ENCODE measurements at regions not wholly inside any gene's neighbourhood (a gene's known extent, or its start where the extent isn't known, plus 50 kb on each side); places are given as distances from the start of the nearest gene placed in this dataset.
"Not testable (repeated sequence)": the region's sequence is repeated elsewhere in the genome, so short reads cannot be mapped to it uniquely, and the experiment has no call there.

GRCh38 chr20:12829170-12829569, 179.6 kb upstream of the SPTLC3 start:
- H3K4me3 Mint-ChIP-seq = no peak overlapping the region
- H3K4me1 Mint-ChIP-seq (ENCODE audit: low read depth) = no peaks in the 10 kb centered on the region
- H3K9me3 Mint-ChIP-seq = no peaks in the 10 kb centered on the region
- DNase-seq (no peak), ATAC-seq (no peak)
- no peaks in the 10 kb centered on the region for H3K36me3 Mint-ChIP-seq (ENCODE audit: insufficient read depth)
- H3K27me3 Mint-ChIP-seq (ENCODE audit: low read depth) = no peaks in the 10 kb centered on the region

- H3K4me3 Mint-ChIP-seq = no peak overlapping the region
- no peak for DNase-seq
- H3K27me3 Mint-ChIP-seq (ENCODE audit: low read depth) = no peaks in the 10 kb centered on the region
- no peaks in the 10 kb centered on the region for H3K4me1 Mint-ChIP-seq (ENCODE audit: low read depth)
- no peak for ATAC-seq
- H3K36me3 Mint-ChIP-seq (ENCODE audit: insufficient read depth) = no peaks in the 10 kb centered on the region
- no peaks in the 10 kb centered on the region for H3K9me3 Mint-ChIP-seq
These were observed 174.9 kb upstream of the SPTLC3 start for GRCh38 chr20:12833861-12834260.

- Mint-ChIP-seq H3K9me3 (no peaks in the 10 kb centered on the region), H3K4me3 (no peak overlapping the region), H3K36me3 (ENCODE audit: insufficient read depth) (no peaks in the 10 kb centered on the region), H3K27me3 (ENCODE audit: low read depth) (no peaks in the 10 kb centered on the region), H3K4me1 (ENCODE audit: low read depth) (no peaks in the 10 kb centered on the region)
- no peak for DNase-seq
- ATAC-seq = no peak
These were observed 172.8 kb upstream of the SPTLC3 start for GRCh38 chr20:12835999-12836398.

- Mint-ChIP-seq H3K4me1 (ENCODE audit: low read depth) (no peaks in the 10 kb centered on the region), H3K27me3 (ENCODE audit: low read depth) (no peaks in the 10 kb centered on the region), H3K36me3 (ENCODE audit: insufficient read depth) (no peaks in the 10 kb centered on the region), H3K4me3 (no peak overlapping the region), H3K9me3 (no peaks in the 10 kb centered on the region)
- ATAC-seq = no peak
- DNase-seq = no peak
These were observed 171.1 kb upstream of the SPTLC3 start for GRCh38 chr20:12837646-12838045.

GRCh38 chr20:12838261-12838866, 170.4 kb upstream of the SPTLC3 start:
- no peak for DNase-seq
- Mint-ChIP-seq H3K27me3 (ENCODE audit: low read depth) (no peaks in the 10 kb centered on the region), H3K9me3 (no peaks in the 10 kb centered on the region), H3K4me1 (ENCODE audit: low read depth) (no peaks in the 10 kb centered on the region), H3K36me3 (ENCODE audit: insufficient read depth) (no peaks in the 10 kb centered on the region), H3K4me3 (no peak overlapping the region)
- no peak for ATAC-seq

- DNase-seq (no peak), ATAC-seq (no peak)
- H3K4me3 Mint-ChIP-seq = no peak overlapping the region
- peaks cover 3% of the 10 kb centered on the region for H3K9me3 Mint-ChIP-seq
- no peaks in the 10 kb centered on the region for H3K4me1 Mint-ChIP-seq (ENCODE audit: low read depth)
- H3K36me3 Mint-ChIP-seq (ENCODE audit: insufficient read depth) = no peaks in the 10 kb centered on the region
- no peaks in the 10 kb centered on the region for H3K27me3 Mint-ChIP-seq (ENCODE audit: low read depth)
These were observed 160.9 kb upstream of the SPTLC3 start for GRCh38 chr20:12847872-12848271.

GRCh38 chr20:12849225-12849910, 159.4 kb upstream of the SPTLC3 start:
- DNase-seq (no peak), ATAC-seq (no peak)
- no peaks in the 10 kb centered on the region for H3K4me1 Mint-ChIP-seq (ENCODE audit: low read depth)
- no peak overlapping the region for H3K4me3 Mint-ChIP-seq
- peaks cover 3% of the 10 kb centered on the region for H3K9me3 Mint-ChIP-seq
- no peaks in the 10 kb centered on the region for H3K27me3 Mint-ChIP-seq (ENCODE audit: low read depth)
- H3K36me3 Mint-ChIP-seq (ENCODE audit: insufficient read depth) = no peaks in the 10 kb centered on the region

- H3K4me1 Mint-ChIP-seq (ENCODE audit: low read depth); H3K27me3 Mint-ChIP-seq (ENCODE audit: low read depth); H3K4me3 Mint-ChIP-seq; H3K36me3 Mint-ChIP-seq (ENCODE audit: insufficient read depth); ATAC-seq; DNase-seq: not testable (repeated sequence)
- peaks cover 15% of the 10 kb centered on the region for H3K9me3 Mint-ChIP-seq
These were observed 151.1 kb upstream of the SPTLC3 start for GRCh38 chr20:12857643-12858042.

GRCh38 chr20:12860619-12861247, 148.0 kb upstream of the SPTLC3 start:
- Mint-ChIP-seq H3K27me3 (ENCODE audit: low read depth) (no peaks in the 10 kb centered on the region), H3K9me3 (peaks cover 7% of the 10 kb centered on the region), H3K36me3 (ENCODE audit: insufficient read depth) (no peaks in the 10 kb centered on the region), H3K4me1 (ENCODE audit: low read depth) (no peaks in the 10 kb centered on the region), H3K4me3 (no peak overlapping the region)
- ATAC-seq (no peak), DNase-seq (no peak)

- H3K4me1 Mint-ChIP-seq (ENCODE audit: low read depth) = no peaks in the 10 kb centered on the region
- no peaks in the 10 kb centered on the region for H3K36me3 Mint-ChIP-seq (ENCODE audit: insufficient read depth)
- H3K4me3 Mint-ChIP-seq = no peak overlapping the region
- ATAC-seq = no peak
- H3K27me3 Mint-ChIP-seq (ENCODE audit: low read depth) = no peaks in the 10 kb centered on the region
- no peak for DNase-seq
- H3K9me3 Mint-ChIP-seq = no peaks in the 10 kb centered on the region
These were observed 139.1 kb upstream of the SPTLC3 start for GRCh38 chr20:12869669-12870068.

GRCh38 chr20:12870588-12870987, 138.2 kb upstream of the SPTLC3 start:
- H3K36me3 Mint-ChIP-seq (ENCODE audit: insufficient read depth) = no peaks in the 10 kb centered on the region
- no peak for ATAC-seq
- no peaks in the 10 kb centered on the region for H3K4me1 Mint-ChIP-seq (ENCODE audit: low read depth)

GRCh38 chr20:12874933-12875332, 133.8 kb upstream of the SPTLC3 start:
- H3K36me3 Mint-ChIP-seq (ENCODE audit: insufficient read depth) = no peaks in the 10 kb centered on the region
- H3K27me3 Mint-ChIP-seq (ENCODE audit: low read depth) = no peaks in the 10 kb centered on the region
- DNase-seq (no peak), ATAC-seq (no peak)
- no peaks in the 10 kb centered on the region for H3K9me3 Mint-ChIP-seq
- H3K4me3 Mint-ChIP-seq = no peak overlapping the region
- no peaks in the 10 kb centered on the region for H3K4me1 Mint-ChIP-seq (ENCODE audit: low read depth)

More at GRCh38 chr20:12870588-12870987, 138.2 kb upstream of the SPTLC3 start:
- Mint-ChIP-seq H3K4me3 (no peak overlapping the region), H3K9me3 (no peaks in the 10 kb centered on the region), H3K27me3 (ENCODE audit: low read depth) (no peaks in the 10 kb centered on the region)
- no peak for DNase-seq

GRCh38 chr20:12875510-12875909, 133.3 kb upstream of the SPTLC3 start:
- ATAC-seq (no peak), DNase-seq (no peak)
- Mint-ChIP-seq H3K36me3 (ENCODE audit: insufficient read depth) (no peaks in the 10 kb centered on the region), H3K27me3 (ENCODE audit: low read depth) (no peaks in the 10 kb centered on the region), H3K4me1 (ENCODE audit: low read depth) (no peaks in the 10 kb centered on the region), H3K9me3 (no peaks in the 10 kb centered on the region), H3K4me3 (no peak overlapping the region)

- no peaks in the 10 kb centered on the region for H3K4me1 Mint-ChIP-seq (ENCODE audit: low read depth)
- no peaks in the 10 kb centered on the region for H3K36me3 Mint-ChIP-seq (ENCODE audit: insufficient read depth)
- H3K27me3 Mint-ChIP-seq (ENCODE audit: low read depth) = peaks cover 1% of the 10 kb centered on the region
- H3K9me3 Mint-ChIP-seq = no peaks in the 10 kb centered on the region
- no peak overlapping the region for H3K4me3 Mint-ChIP-seq
- ATAC-seq (no peak), DNase-seq (no peak)
These were observed 125.8 kb upstream of the SPTLC3 start for GRCh38 chr20:12882832-12883506.

- no peaks in the 10 kb centered on the region for H3K36me3 Mint-ChIP-seq (ENCODE audit: insufficient read depth)
- no peak overlapping the region for H3K4me3 Mint-ChIP-seq
- H3K9me3 Mint-ChIP-seq = no peaks in the 10 kb centered on the region
- H3K27me3 Mint-ChIP-seq (ENCODE audit: low read depth) = peaks cover 1% of the 10 kb centered on the region
- ATAC-seq = no peak
- no peak for DNase-seq
- H3K4me1 Mint-ChIP-seq (ENCODE audit: low read depth) = no peaks in the 10 kb centered on the region
These were observed 125.3 kb upstream of the SPTLC3 start for GRCh38 chr20:12883507-12883885.
